LNCaP clone FGC (cell line): ENCODE measurements at regions not wholly inside any gene's neighbourhood (a gene's known extent, or its start where the extent isn't known, plus 50 kb on each side); places are given as distances from the start of the nearest gene placed in this dataset.

Experiments used
- DNase-seq: peaks from one replicate; pipeline ENCODE4 v3.0.0-alpha.2; 2011; ENCODE audit warnings: low read depth
- H3K4me3 ChIP-seq: 2 replicates; pipeline ENCODE4 v1.5.1; 2011; ENCODE audit warnings: mild to moderate bottlenecking, low read depth, low read length, control low read depth
- TF ChIP-seq, protein P1 (sequence below): IDR thresholded peaks from 2 replicates; pipeline ENCODE4 v1.5.1; 2012; ENCODE audit warnings: mild to moderate bottlenecking; ENCODE audit not compliant: control insufficient read depth, insufficient read depth; ENCODE audit errors: extremely low read depth

GRCh38 chr10:33112831-33113455 is 154.9 kb upstream of the ITGB1 start:
- TF ChIP-seq, protein P1, sequence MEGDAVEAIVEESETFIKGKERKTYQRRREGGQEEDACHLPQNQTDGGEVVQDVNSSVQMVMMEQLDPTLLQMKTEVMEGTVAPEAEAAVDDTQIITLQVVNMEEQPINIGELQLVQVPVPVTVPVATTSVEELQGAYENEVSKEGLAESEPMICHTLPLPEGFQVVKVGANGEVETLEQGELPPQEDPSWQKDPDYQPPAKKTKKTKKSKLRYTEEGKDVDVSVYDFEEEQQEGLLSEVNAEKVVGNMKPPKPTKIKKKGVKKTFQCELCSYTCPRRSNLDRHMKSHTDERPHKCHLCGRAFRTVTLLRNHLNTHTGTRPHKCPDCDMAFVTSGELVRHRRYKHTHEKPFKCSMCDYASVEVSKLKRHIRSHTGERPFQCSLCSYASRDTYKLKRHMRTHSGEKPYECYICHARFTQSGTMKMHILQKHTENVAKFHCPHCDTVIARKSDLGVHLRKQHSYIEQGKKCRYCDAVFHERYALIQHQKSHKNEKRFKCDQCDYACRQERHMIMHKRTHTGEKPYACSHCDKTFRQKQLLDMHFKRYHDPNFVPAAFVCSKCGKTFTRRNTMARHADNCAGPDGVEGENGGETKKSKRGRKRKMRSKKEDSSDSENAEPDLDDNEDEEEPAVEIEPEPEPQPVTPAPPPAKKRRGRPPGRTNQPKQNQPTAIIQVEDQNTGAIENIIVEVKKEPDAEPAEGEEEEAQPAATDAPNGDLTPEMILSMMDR: no peak
- H3K4me3 ChIP-seq: no peak overlapping the region
- DNase-seq: no peak

- no peak for DNase-seq
- TF ChIP-seq, protein P1: no peak
- H3K4me3 ChIP-seq: no peak overlapping the region
These were observed 153.5 kb upstream of the ITGB1 start for GRCh38 chr10:33111488-33112051.

DNA sequence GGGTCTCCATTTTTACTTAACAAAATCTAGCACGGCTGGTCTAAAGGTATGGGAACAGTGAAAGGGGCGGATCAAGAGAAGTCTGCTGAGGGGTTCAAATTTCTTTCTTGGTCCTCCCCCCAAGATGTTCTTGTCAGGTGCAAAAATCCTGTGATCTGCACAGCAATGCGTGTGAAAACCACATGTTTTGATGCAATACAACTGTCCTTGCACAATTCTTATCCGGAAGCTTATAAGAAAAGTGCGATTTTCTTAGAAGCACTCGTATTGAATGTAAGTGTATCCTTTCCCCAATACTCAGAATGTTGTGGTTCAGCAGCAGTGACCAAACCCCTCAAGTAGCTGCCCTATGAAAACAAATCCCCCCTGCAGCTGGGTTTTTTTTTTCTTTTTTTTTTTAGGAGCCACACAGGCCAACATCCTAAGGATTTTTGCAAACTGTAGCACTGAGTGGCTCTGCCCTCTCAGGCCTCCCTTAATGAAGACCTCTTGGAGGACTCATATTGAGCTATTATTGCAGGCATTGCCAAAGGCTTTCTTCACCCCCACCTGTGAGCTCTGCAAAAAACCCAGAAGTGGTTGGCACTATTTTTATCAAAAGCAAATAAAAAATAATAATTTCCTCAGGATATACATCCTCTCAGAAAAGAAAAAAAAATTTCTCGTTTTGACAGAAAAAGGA is 151.9 kb upstream of the ITGB1 start:
- TF ChIP-seq, protein P1: no peak
- no peak overlapping the region for H3K4me3 ChIP-seq
- no peak for DNase-seq

DNA sequence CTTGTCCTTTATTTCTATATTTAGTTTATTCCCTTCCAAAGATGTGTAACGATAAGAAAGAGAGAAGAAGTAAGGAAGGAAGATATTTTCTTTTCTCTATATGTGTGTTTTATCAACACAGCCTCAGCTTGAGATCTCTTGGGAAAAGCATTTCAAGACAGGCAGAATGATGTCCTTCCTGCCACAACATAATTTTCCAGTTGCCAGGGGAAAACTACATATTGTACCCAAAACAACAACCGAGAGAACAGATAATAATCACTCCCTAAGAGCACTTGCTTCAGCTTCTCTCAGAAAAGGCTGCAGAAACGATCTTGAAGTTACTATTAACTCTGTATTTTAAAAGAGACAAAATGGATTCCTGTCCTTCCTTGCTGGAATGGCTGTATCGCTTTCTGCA is 151.4 kb upstream of the ITGB1 start:
- H3K4me3 ChIP-seq: no peak overlapping the region
- DNase-seq: no peak
- TF ChIP-seq, protein P1: no peak

- TF ChIP-seq, protein P1: no peak
- no peak overlapping the region for H3K4me3 ChIP-seq
- DNase-seq: no peak
These were observed 149.9 kb upstream of the ITGB1 start for GRCh38 chr10:33107953-33108352.

- TF ChIP-seq, protein P1: no peak
- DNase-seq: no peak
- no peak overlapping the region for H3K4me3 ChIP-seq
These were observed 148.7 kb upstream of the ITGB1 start for GRCh38 chr10:33106767-33107166.
